ENCODE measurements at regions not wholly inside any gene's neighbourhood (a gene's known extent, or its start where the extent isn't known, plus 50 kb on each side); places are given as distances from the start of the nearest gene placed in this dataset.
A peak's percentile ranks its signal among the peaks of the same experiment; 100 is the strongest.

GRCh38 chr6:22147921-22148776 lies 148.7 kb downstream of the PRL start:
- Histone ChIP-seq H3K9me3 (ENCODE audit: control insufficient read depth, insufficient read depth, low read length) (no peaks in the 10 kb centered on the region), H3K36me3 (ENCODE audit: control insufficient read depth, insufficient read depth, low read length) (no peaks in the 10 kb centered on the region), H3K27ac (ENCODE audit: low read length) (no peak overlapping the region), H3K27me3 (ENCODE audit: control insufficient read depth, insufficient read depth, low read length) (no peaks in the 10 kb centered on the region), H3K4me1 (ENCODE audit: control insufficient read depth, insufficient read depth, low read length) (peaks cover 16% of the 10 kb centered on the region), H3K4me3 (ENCODE audit: low read length) (no peak overlapping the region)
- intact Hi-C loops (cut with micrococcal nuclease), result no loop called here
- peaks cover 11% of the 10 kb centered on the region in 2 donors for H3K4me1 Mint-ChIP-seq
- no peaks in the 10 kb centered on the region for H3K36me3 Mint-ChIP-seq
- no peak overlapping the region for H3K4me3 Mint-ChIP-seq
- 83% methylated on average over 7 of the region's 7 CpGs for WGBS (ENCODE audit: insufficient coverage)
- H3K27ac Mint-ChIP-seq, result no peak overlapping the region
- H3K27me3 Mint-ChIP-seq (ENCODE audit: low read depth in 2 of 2), result peaks cover 10 to 38% of the 10 kb centered on the region in 2 donors
- ATAC-seq (no peak), DNase-seq (peak in 1 of 2 donors; percentile 56)
- TF ChIP-seq CTCF (IDR thresholded peaks at IDR 0.05), result no peak
- peaks cover 0 to 2% of the 10 kb centered on the region in 2 donors for H3K9me3 Mint-ChIP-seq

GRCh38 chr6:22149096-22149495 lies 147.7 kb downstream of the PRL start:
- 40% methylated on average over 3 of the region's 3 CpGs for WGBS (ENCODE audit: insufficient coverage)
- ATAC-seq (no peak), DNase-seq (peak in 1 of 2 donors; percentile 11)
- Histone ChIP-seq H3K27ac (ENCODE audit: low read length) (no peak overlapping the region), H3K27me3 (ENCODE audit: control insufficient read depth, insufficient read depth, low read length) (no peaks in the 10 kb centered on the region), H3K4me3 (ENCODE audit: low read length) (no peak overlapping the region), H3K36me3 (ENCODE audit: control insufficient read depth, insufficient read depth, low read length) (no peaks in the 10 kb centered on the region), H3K9me3 (ENCODE audit: control insufficient read depth, insufficient read depth, low read length) (no peaks in the 10 kb centered on the region), H3K4me1 (ENCODE audit: control insufficient read depth, insufficient read depth, low read length) (peaks cover 16% of the 10 kb centered on the region)
- intact Hi-C loops (cut with micrococcal nuclease), result no loop called here
- Mint-ChIP-seq H3K36me3 (no peaks in the 10 kb centered on the region), H3K4me1 (peaks cover 11% of the 10 kb centered on the region in 2 donors), H3K9me3 (peaks cover 0 to 2% of the 10 kb centered on the region in 2 donors), H3K27ac (no peak overlapping the region), H3K27me3 (ENCODE audit: low read depth in 2 of 2) (peaks cover 10 to 38% of the 10 kb centered on the region in 2 donors), H3K4me3 (no peak overlapping the region)
- TF ChIP-seq CTCF (IDR thresholded peaks at IDR 0.05), result no peak

GRCh38 chr6:22149501-22150367 lies 147.1 kb downstream of the PRL start:
- no peaks in the 10 kb centered on the region for H3K9me3 ChIP-seq (ENCODE audit: control insufficient read depth, insufficient read depth, low read length)
- 87% methylated on average over 11 of the region's 11 CpGs for WGBS (ENCODE audit: insufficient coverage)
- Mint-ChIP-seq H3K36me3 (no peaks in the 10 kb centered on the region), H3K4me1 (peaks cover 11% of the 10 kb centered on the region in 2 donors), H3K27me3 (ENCODE audit: low read depth in 2 of 2) (peaks cover 8 to 33% of the 10 kb centered on the region in 2 donors), H3K4me3 (no peak overlapping the region), H3K27ac (no peak overlapping the region), H3K9me3 (no peaks in the 10 kb centered on the region)
- no peak for ATAC-seq
- H3K36me3 ChIP-seq (ENCODE audit: control insufficient read depth, insufficient read depth, low read length), result no peaks in the 10 kb centered on the region
- H3K4me3 ChIP-seq (ENCODE audit: low read length), result no peak overlapping the region
- TF ChIP-seq CTCF (IDR thresholded peaks at IDR 0.05), result no peak
- no peaks in the 10 kb centered on the region for H3K27me3 ChIP-seq (ENCODE audit: control insufficient read depth, insufficient read depth, low read length)
- no peak overlapping the region for H3K27ac ChIP-seq (ENCODE audit: low read length)
- no peak for DNase-seq
- H3K4me1 ChIP-seq (ENCODE audit: control insufficient read depth, insufficient read depth, low read length), result peaks cover 16% of the 10 kb centered on the region
- intact Hi-C loops (cut with micrococcal nuclease), result no loop called here
